ENCODE measurements at regions not wholly inside any gene's neighbourhood (a gene's known extent, or its start where the extent isn't known, plus 50 kb on each side); places are given as distances from the start of the nearest gene placed in this dataset.

DNA sequence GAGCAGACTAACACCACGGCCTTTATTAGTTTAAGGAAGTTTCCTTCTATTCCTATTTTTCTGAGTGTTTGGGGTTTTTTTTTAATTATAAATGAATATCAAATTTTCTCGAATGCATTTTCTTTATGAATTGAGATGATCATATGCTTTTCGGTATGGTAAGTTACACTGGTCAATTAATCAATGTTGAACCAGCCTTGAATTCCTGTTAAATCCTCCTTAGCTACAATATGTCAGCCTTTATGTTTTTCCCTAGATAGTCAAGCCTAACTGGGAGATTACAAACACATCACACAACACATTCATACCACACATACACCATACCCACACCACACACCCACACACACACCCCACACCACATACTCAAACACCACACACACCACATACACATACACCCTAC is 247.6 kb downstream of the BRD1 start:
- FAIRE-seq: no peak
- H3K4me3 ChIP-seq (ENCODE audit: low read depth, low read length): no peak overlapping the region
- no peaks in the 10 kb centered on the region for H3K27me3 ChIP-seq (ENCODE audit: control insufficient read depth, insufficient read depth, low read length)
- TF ChIP-seq, protein P1, sequence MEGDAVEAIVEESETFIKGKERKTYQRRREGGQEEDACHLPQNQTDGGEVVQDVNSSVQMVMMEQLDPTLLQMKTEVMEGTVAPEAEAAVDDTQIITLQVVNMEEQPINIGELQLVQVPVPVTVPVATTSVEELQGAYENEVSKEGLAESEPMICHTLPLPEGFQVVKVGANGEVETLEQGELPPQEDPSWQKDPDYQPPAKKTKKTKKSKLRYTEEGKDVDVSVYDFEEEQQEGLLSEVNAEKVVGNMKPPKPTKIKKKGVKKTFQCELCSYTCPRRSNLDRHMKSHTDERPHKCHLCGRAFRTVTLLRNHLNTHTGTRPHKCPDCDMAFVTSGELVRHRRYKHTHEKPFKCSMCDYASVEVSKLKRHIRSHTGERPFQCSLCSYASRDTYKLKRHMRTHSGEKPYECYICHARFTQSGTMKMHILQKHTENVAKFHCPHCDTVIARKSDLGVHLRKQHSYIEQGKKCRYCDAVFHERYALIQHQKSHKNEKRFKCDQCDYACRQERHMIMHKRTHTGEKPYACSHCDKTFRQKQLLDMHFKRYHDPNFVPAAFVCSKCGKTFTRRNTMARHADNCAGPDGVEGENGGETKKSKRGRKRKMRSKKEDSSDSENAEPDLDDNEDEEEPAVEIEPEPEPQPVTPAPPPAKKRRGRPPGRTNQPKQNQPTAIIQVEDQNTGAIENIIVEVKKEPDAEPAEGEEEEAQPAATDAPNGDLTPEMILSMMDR (IDR thresholded peaks at IDR 0.05; ENCODE audit: insufficient read depth, low read length, severe bottlenecking): no peak
- DNase-seq (ENCODE audit: low read depth): no peak
- H3K36me3 ChIP-seq (ENCODE audit: control insufficient read depth, insufficient read depth, low read length): no peaks in the 10 kb centered on the region

DNA sequence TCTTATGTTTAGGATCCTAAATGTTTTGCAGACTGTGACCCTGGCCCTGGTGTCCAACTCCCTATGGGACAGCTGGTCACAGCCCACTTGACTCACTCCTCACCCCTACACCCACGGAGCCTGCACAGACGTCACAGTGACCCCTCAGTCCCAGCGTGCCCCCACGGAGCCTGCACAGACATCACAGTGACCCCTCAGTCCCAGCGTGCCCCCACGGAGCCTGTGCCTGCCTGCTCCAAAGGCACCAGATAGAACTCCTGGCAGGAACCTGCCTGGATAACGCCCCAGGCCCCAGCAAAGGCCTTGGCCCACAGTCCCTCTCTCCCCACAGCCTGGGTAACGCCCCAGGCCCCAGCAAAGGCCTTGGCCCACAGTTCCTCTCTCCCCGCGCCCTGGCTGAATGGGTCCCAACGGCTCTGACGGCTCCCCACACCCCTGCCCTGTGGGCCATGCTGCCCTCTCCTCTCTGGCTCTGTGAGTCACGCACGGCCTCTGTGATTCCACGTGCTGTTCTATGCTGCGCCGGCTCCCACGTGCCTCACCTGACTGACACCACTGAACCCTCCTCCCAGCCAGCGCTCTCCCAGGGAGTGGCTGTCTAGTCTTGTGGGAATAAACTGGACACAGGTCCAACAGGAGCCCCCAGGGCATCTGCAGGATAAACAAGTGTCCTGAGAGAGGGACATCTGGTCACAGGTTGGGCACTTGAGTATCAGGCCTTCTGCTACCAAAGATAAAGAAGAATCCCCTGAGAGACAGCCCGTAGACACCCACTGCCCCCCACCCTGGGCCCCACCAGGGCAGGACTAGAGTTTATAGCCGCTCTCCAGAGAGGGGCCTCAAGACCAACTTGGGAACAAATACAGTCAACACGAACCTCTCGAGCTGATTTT is 250.3 kb downstream of the BRD1 start:
- TF ChIP-seq, protein P1 (IDR thresholded peaks at IDR 0.05; ENCODE audit: insufficient read depth, low read length, severe bottlenecking): no peak
- FAIRE-seq (peak; percentile 32), DNase-seq (ENCODE audit: low read depth) (no peak)
- Histone ChIP-seq H3K27me3 (ENCODE audit: control insufficient read depth, insufficient read depth, low read length) (no peaks in the 10 kb centered on the region), H3K4me3 (ENCODE audit: low read depth, low read length) (no peak overlapping the region), H3K36me3 (ENCODE audit: control insufficient read depth, insufficient read depth, low read length) (no peaks in the 10 kb centered on the region)

DNA sequence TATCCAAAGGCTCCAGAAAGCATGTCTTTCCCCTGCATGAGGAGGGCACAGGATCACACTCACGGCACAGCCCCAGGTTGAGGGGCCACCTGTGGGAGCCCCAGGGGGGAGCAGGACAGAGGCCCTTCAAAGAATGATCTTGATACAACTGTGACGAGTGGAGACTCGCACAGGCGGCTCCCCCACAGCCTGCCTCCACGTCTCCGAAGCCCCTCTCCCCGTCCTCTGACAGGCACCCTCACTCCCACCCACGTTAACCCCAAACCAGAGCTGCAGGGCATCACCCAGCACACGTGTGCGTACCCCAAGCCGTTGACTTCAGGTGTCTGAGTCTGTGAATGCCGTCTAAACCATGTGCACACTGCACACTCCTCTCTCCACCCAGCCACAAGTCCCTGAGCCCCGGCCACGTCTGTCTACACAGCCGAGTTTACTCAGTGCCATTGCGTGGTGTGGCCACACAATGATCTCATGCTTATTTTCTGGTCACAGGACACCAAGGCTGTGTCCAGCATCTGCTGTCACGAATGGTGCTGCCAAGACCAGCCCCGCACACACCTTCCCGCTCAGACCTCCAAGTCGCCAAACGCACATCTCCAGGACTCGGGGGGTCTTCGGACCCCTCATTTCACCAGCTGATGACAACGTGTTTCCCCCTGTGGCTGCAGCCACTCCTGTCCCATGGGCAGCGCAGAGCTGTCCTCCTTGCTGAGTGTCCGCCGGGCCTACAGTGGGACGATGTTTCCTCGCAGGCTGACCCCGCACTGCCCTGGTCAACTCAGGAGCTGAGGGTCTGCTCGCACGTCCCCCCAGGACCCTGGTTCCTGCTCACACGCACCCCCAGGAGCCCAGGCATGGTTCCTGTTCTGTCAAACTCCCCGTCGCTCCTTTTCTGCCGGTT is 251.2 kb downstream of the BRD1 start:
- Histone ChIP-seq H3K4me3 (ENCODE audit: low read depth, low read length) (no peak overlapping the region), H3K36me3 (ENCODE audit: control insufficient read depth, insufficient read depth, low read length) (no peaks in the 10 kb centered on the region), H3K27me3 (ENCODE audit: control insufficient read depth, insufficient read depth, low read length) (no peaks in the 10 kb centered on the region)
- DNase-seq (ENCODE audit: low read depth) (no peak), FAIRE-seq (no peak)
- TF ChIP-seq, protein P1 (IDR thresholded peaks at IDR 0.05; ENCODE audit: insufficient read depth, low read length, severe bottlenecking): no peak

DNA sequence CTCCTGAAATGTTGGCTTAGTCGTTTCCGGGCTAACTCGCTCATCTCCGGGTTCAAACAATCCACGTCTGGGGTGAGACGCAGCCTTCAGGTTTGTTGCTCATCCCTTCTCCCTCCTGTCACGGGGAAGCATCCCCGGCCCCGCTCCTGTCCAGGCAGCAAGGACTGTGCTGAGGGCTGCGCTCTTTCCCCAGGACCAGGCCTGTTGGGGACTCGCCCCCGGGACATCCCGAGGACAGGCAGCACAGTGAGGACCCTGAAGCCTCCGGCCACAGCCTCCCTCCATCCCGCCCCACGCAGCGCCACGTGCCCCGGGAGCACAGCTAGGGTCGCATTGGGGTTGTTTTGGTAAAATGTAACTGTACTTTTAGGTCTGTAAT is 252.0 kb downstream of the BRD1 start:
- Histone ChIP-seq H3K27me3 (ENCODE audit: control insufficient read depth, insufficient read depth, low read length) (no peaks in the 10 kb centered on the region), H3K4me3 (ENCODE audit: low read depth, low read length) (no peak overlapping the region), H3K36me3 (ENCODE audit: control insufficient read depth, insufficient read depth, low read length) (no peaks in the 10 kb centered on the region)
- FAIRE-seq: no peak
- DNase-seq (ENCODE audit: low read depth): no peak
- TF ChIP-seq, protein P1 (IDR thresholded peaks at IDR 0.05; ENCODE audit: insufficient read depth, low read length, severe bottlenecking): no peak

DNA sequence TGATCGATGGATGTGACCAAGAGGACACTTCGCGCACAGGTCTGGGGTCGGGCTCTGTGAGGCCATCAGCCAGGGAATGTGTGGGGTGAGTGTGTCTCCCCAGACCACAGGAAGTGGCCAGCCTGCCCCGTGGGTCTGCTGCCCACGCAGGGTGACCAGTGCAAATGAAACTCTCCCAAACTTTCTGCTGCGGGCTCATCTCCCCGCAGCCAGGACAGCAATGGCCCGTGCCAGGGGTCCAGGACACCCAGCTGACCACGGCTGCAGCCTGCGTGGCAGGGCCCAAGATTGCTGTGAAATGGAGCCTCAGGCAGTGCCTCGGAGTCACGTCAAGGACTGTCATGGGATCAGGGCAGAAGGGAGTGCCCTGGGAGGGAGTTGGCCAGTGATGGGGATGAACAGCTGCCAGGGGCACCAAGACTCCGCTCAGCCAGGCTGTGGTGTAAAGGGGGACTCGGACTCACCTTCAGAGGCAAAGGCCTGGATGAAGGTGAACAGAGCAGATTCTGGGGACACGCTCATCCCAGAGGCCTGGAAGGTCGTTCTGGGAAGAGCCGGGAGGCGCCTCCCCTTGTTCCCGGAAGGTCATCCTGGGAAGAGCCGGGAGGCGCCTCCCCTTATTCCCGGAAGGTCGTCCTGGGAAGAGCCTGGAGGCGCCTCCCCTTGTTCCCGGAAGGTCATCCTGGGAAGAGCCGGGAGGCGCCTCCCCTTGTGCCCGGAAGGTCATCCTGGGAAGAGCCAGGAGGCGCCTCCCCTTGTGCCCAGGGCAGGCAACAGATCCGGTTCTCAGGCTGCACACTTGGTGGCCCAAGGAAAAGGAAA is 252.6 kb downstream of the BRD1 start:
- H3K27me3 ChIP-seq (ENCODE audit: control insufficient read depth, insufficient read depth, low read length): no peaks in the 10 kb centered on the region
- no peak for FAIRE-seq
- TF ChIP-seq, protein P1 (IDR thresholded peaks at IDR 0.05; ENCODE audit: insufficient read depth, low read length, severe bottlenecking): no peak
- H3K4me3 ChIP-seq (ENCODE audit: low read depth, low read length): no peak overlapping the region
- no peaks in the 10 kb centered on the region for H3K36me3 ChIP-seq (ENCODE audit: control insufficient read depth, insufficient read depth, low read length)
- no peak for DNase-seq (ENCODE audit: low read depth)

Measured in bronchial epithelial cell (primary cell).